ENCODE measurements at regions not wholly inside any gene's neighbourhood (a gene's known extent, or its start where the extent isn't known, plus 50 kb on each side); places are given as distances from the start of the nearest gene placed in this dataset.

DNA sequence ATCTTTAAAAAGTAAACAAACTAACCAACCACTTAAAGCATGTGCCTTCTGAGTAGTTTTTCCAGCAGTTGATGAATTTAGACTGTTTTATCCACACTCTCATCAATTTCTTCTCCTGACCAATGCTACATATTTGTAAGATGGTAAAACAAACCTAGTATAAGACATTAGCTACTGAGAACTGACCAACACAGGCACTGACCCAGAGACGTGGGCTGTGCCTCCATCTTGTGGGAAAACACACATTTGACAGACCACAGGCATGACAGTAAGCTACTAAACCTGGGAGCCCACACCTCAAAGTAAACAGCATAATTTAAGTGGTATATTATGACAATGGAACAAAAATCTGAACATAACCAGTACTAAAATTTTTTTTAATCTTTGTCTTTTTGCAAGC is 121.4 kb upstream of the NRSN1 start:
- TF ChIP-seq CTCF (IDR thresholded peaks at IDR 0.05; ENCODE audit: borderline replicate concordance, extremely low read depth, low read length, poor library complexity, severe bottlenecking) (no peak), EZH2 (IDR thresholded peaks at IDR 0.05; ENCODE audit: borderline replicate concordance, low read depth, low read length, severe bottlenecking) (no peak)

All from DND-41 (cell line).